Astrocyte of the cerebellum (primary cell): ENCODE measurements at regions not wholly inside any gene's neighbourhood (a gene's known extent, or its start where the extent isn't known, plus 50 kb on each side); places are given as distances from the start of the nearest gene placed in this dataset.
"Not testable (repeated sequence)": the region's sequence is repeated elsewhere in the genome, so short reads cannot be mapped to it uniquely, and the experiment has no call there.

Experiments
- DNase-seq: peaks from one replicate; pipeline ENCODE4 v3.0.0-alpha.2; 2011; ENCODE audit warnings: low read depth
- H3K4me3 ChIP-seq: 2 replicates; pipeline ENCODE4 v1.5.1; 2011; ENCODE audit warnings: mild to moderate bottlenecking, low read depth, low read length, moderate library complexity
- CTCF ChIP-seq: IDR thresholded peaks from 2 replicates; pipeline ENCODE4 v1.5.1; 2012; ENCODE audit warnings: low read length, low read depth, moderate library complexity, mild to moderate bottlenecking; ENCODE audit errors: missing control alignments
- in situ Hi-C: cut with HindIII; loops from 2 replicates; pipeline ENCODE4 v1.10.0; 2017; ENCODE audit warnings: low sequenced_read_pairs

GRCh38 chr4:138797646-138798045 is 217.9 kb upstream of the NOCT start:
- no peak overlapping the region for H3K4me3 ChIP-seq
- in situ Hi-C loops, result no loop called here
- no peak for DNase-seq
- TF ChIP-seq CTCF, result no peak

GRCh38 chr4:138796761-138797160 is 218.8 kb upstream of the NOCT start:
- in situ Hi-C loops, result no loop called here
- no peak for DNase-seq
- no peak overlapping the region for H3K4me3 ChIP-seq
- TF ChIP-seq CTCF, result no peak

GRCh38 chr4:138790706-138791340 is 224.8 kb upstream of the NOCT start:
- DNase-seq, result no peak
- no peak for TF ChIP-seq CTCF
- no peak overlapping the region for H3K4me3 ChIP-seq
- in situ Hi-C loops, result no loop called here

GRCh38 chr4:138789796-138790195 is 225.8 kb upstream of the NOCT start:
- no peak overlapping the region for H3K4me3 ChIP-seq
- DNase-seq, result no peak
- TF ChIP-seq CTCF, result no peak
- in situ Hi-C loops, result no loop called here

GRCh38 chr4:138788857-138789256 is 226.7 kb upstream of the NOCT start:
- in situ Hi-C loops, result no loop called here
- no peak for DNase-seq
- no peak overlapping the region for H3K4me3 ChIP-seq
- no peak for TF ChIP-seq CTCF

- in situ Hi-C loops, result no loop called here
- no peak for TF ChIP-seq CTCF
- DNase-seq, result no peak
- no peak overlapping the region for H3K4me3 ChIP-seq
Observed at GRCh38 chr4:138788267-138788790, 227.3 kb upstream of the NOCT start.

- not testable (repeated sequence) for DNase-seq, H3K4me3 ChIP-seq
Observed at GRCh38 chr4:138779761-138780160, 235.8 kb upstream of the NOCT start.

More at GRCh38 chr4:138779761-138780160, 235.8 kb upstream of the NOCT start:
- in situ Hi-C loops, result not testable (repeated sequence)
